OCI-LY7 (cell line): ENCODE measurements at regions not wholly inside any gene's neighbourhood (a gene's known extent, or its start where the extent isn't known, plus 50 kb on each side); places are given as distances from the start of the nearest gene placed in this dataset.
A peak's percentile ranks its signal among the peaks of the same experiment; 100 is the strongest.
"Not testable (repeated sequence)": the region's sequence is repeated elsewhere in the genome, so short reads cannot be mapped to it uniquely, and the experiment has no call there.

Experiments
- BruUV-seq: library from RNA; stranded (reverse); fragments of 400-500 nt; replicated peaks from 2 replicates; lab custom pipeline; 2021; lab: Mats Ljungman, UMichigan
- CTCF ChIA-PET: fragments of 300-600 bp; sonication (Branson Sonifier 250); formaldehyde crosslinking; loops from one replicate; lab custom pipeline; 2022; ENCODE audit warnings: antibody characterized with exemption; ENCODE audit not compliant: unreplicated experiment; lab: Charles Lee
- POLR2A ChIA-PET: fragments of 300-600 bp; sonication (Branson Sonifier 250); formaldehyde crosslinking; loops from one replicate; lab custom pipeline; 2022; ENCODE audit warnings: antibody characterized with exemption; lab: Charles Lee
- DNase-seq: peaks from one replicate; pipeline ENCODE4 v3.0.0-alpha.2; 2015; ENCODE audit warnings: low spot score
- H2AFZ ChIP-seq: fragments of 200-600 bp; sonication (generic), shearing (Covaris generic); 2 replicates; pipeline ENCODE4 v1.6.1; 2014; ENCODE audit warnings: mild to moderate bottlenecking, antibody characterized with exemption, low read length, moderate library complexity
- H3K27ac ChIP-seq: fragments of 200-600 bp; sonication (generic); 2 replicates; pipeline ENCODE4 v1.5.1; 2014; ENCODE audit warnings: mixed run types, low read depth, mild to moderate bottlenecking, moderate library complexity, low read length, inconsistent platforms; ENCODE audit not compliant: poor library complexity, severe bottlenecking
- H3K36me3 ChIP-seq: fragments of 200-600 bp; sonication (generic); 2 replicates; pipeline ENCODE4 v1.6.1; 2014; ENCODE audit warnings: mild to moderate bottlenecking, antibody characterized with exemption, low read length, moderate library complexity, mixed read lengths; ENCODE audit not compliant: insufficient read depth
- H3K4me1 ChIP-seq: fragments of 200-600 bp; sonication (generic); 2 replicates; pipeline ENCODE4 v1.5.1; 2014; ENCODE audit warnings: mild to moderate bottlenecking, low read length; ENCODE audit not compliant: insufficient read depth, poor library complexity, severe bottlenecking
- H3K4me2 ChIP-seq: fragments of 200-600 bp; sonication (generic); 2 replicates; pipeline ENCODE4 v1.6.1; 2014; ENCODE audit warnings: mild to moderate bottlenecking, low read length
- H3K4me3 ChIP-seq: fragments of 200-600 bp; sonication (generic); 2 replicates; pipeline ENCODE4 v1.5.1; 2014; ENCODE audit warnings: mild to moderate bottlenecking, low read depth, low read length; ENCODE audit not compliant: poor library complexity, severe bottlenecking
- H3K79me2 ChIP-seq: fragments of 200-600 bp; sonication (generic); 2 replicates; pipeline ENCODE4 v1.6.1; 2016; ENCODE audit warnings: low read depth, mild to moderate bottlenecking, low read length, moderate library complexity, mixed read lengths; ENCODE audit not compliant: insufficient read depth
- H3K9me2 ChIP-seq: fragments of 200-600 bp; sonication (generic); 2 replicates; pipeline ENCODE4 v1.6.1; 2016; ENCODE audit warnings: mild to moderate bottlenecking, low read length, mixed read lengths; ENCODE audit not compliant: insufficient read depth
- H3K9me3 ChIP-seq: fragments of 200-600 bp; sonication (generic); 2 replicates; pipeline ENCODE4 v1.6.1; 2014; ENCODE audit warnings: mild to moderate bottlenecking, mixed run types, low read length, mixed read lengths
- H4K20me1 ChIP-seq: fragments of 200-600 bp; sonication (generic); 2 replicates; pipeline ENCODE4 v1.6.1; 2014; ENCODE audit warnings: mild to moderate bottlenecking, antibody characterized with exemption, low read length, moderate library complexity, mixed read lengths; ENCODE audit not compliant: insufficient read depth
- EZH2phosphoT487 ChIP-seq: fragments of 200-600 bp; sonication (generic); IDR thresholded peaks from 2 replicates; pipeline ENCODE4 v1.6.1; 2018; ENCODE audit warnings: low read depth, borderline replicate concordance, mild to moderate bottlenecking, mixed run types, antibody characterized with exemption, low read length, moderate library complexity, mixed read lengths
- intact Hi-C: fragments of 100-400 bp; cut with micrococcal nuclease; formaldehyde crosslinking; loops from one replicate; pipeline ENCODE4 v1.10.0; 2022; ENCODE audit not compliant: unreplicated experiment
- TF ChIP-seq, protein P1 (sequence below): fragments of 200-600 bp; sonication (generic); conservative IDR thresholded peaks from 2 replicates; pipeline ENCODE4 v1.5.1; 2014; ENCODE audit warnings: mild to moderate bottlenecking, antibody characterized with exemption, low read length, moderate library complexity, mixed read lengths

DNA sequence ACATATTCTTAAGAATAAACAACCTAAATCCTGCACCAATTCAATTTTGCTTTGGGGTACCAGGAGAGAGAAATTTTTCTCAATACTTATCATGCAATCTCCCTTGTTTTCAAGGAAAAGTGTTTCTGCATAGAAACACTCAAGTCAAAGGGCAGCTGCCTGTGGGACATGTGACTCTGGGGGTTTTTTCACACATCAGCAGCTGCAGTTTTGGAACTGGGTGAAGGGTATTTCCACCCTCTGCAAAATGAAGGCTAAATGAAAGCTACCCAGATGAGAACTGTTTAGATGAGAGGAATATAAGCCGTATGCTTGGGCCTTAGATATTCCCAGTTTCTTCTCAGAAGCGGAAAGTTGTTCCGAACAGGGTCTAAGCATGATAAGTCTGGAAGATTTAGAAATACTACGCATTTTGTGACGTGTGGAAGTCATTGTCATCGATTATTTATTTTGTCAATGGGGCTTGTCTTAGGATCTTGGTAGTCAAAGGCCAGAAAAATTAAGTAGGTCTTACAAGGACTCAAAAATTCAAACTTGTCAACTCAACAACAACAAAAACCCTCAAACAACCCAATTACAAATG, 64.3 kb upstream of the BOD1 start:
- intact Hi-C loops = no loop called here
- Histone ChIP-seq H2AFZ (peak overlapping the region; percentile 47; the same call in 1 of the 2 replicates), H3K36me3 (peaks cover 2% of the 10 kb centered on the region; the same call in 1 of the 2 replicates), H3K4me1 (peaks cover 21% of the 10 kb centered on the region), H4K20me1 (no peaks in the 10 kb centered on the region), H3K4me3 (no peak overlapping the region), H3K27ac (peak overlapping the region; percentile 41), H3K4me2 (peak overlapping the region; percentile 40), H3K79me2 (no peaks in the 10 kb centered on the region), H3K9me3 (peaks cover 24% of the 10 kb centered on the region; the same call in 1 of the 2 replicates), H3K9me2 (no peaks in the 10 kb centered on the region)
- TF ChIP-seq EZH2phosphoT487 = no peak
- CTCF ChIA-PET = interaction anchor here (0.6 kb wide), 1 partner anchor 17 kb away, joined by 3 read pairs; no protein-coding TSS in a partner anchor
- no TSS peak for BruUV-seq
- DNase-seq = peak; percentile 66
- POLR2A ChIA-PET = interaction anchor here (2.9 kb wide), 1 partner anchor 8 kb away, joined by 12 read pairs; no protein-coding TSS in a partner anchor

DNA sequence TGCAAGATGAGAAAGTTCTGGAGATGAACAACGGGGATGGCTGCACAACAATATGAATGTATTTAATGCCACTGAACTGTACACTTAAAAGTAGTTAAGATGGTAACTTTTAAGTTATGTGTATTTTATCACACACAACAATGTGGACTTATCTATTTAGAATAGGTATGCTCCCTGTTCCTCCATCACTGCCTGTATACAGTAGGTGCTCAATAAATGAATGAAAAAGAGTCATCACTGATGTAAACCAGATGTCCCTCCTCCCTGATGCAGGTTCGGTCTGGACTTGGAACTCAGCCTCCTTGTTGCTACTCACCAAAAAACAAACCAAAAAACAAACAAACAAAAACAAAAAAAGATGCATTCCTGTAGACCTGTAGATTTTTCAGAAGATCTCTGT, 65.9 kb upstream of the BOD1 start:
- BruUV-seq = no TSS peak
- no peaks in the 10 kb centered on the region for H3K9me2 ChIP-seq
- no peaks in the 10 kb centered on the region for H3K79me2 ChIP-seq
- TF ChIP-seq, protein P1, sequence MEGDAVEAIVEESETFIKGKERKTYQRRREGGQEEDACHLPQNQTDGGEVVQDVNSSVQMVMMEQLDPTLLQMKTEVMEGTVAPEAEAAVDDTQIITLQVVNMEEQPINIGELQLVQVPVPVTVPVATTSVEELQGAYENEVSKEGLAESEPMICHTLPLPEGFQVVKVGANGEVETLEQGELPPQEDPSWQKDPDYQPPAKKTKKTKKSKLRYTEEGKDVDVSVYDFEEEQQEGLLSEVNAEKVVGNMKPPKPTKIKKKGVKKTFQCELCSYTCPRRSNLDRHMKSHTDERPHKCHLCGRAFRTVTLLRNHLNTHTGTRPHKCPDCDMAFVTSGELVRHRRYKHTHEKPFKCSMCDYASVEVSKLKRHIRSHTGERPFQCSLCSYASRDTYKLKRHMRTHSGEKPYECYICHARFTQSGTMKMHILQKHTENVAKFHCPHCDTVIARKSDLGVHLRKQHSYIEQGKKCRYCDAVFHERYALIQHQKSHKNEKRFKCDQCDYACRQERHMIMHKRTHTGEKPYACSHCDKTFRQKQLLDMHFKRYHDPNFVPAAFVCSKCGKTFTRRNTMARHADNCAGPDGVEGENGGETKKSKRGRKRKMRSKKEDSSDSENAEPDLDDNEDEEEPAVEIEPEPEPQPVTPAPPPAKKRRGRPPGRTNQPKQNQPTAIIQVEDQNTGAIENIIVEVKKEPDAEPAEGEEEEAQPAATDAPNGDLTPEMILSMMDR = no peak
- TF ChIP-seq EZH2phosphoT487 = no peak
- intact Hi-C loops = no loop called here
- H3K27ac ChIP-seq = no peak overlapping the region
- no peak overlapping the region for H3K4me3 ChIP-seq
- DNase-seq = no peak
- no peaks in the 10 kb centered on the region for H4K20me1 ChIP-seq
- H2AFZ ChIP-seq = no peak overlapping the region; the same call in 1 of the 2 replicates
- CTCF ChIA-PET = no interaction called here
- POLR2A ChIA-PET = no interaction called here
- no peaks in the 10 kb centered on the region; the same call in 1 of the 2 replicates for H3K36me3 ChIP-seq
- peaks cover 20% of the 10 kb centered on the region; the same call in 1 of the 2 replicates for H3K9me3 ChIP-seq
- peaks cover 34% of the 10 kb centered on the region for H3K4me1 ChIP-seq
- no peak overlapping the region for H3K4me2 ChIP-seq

DNA sequence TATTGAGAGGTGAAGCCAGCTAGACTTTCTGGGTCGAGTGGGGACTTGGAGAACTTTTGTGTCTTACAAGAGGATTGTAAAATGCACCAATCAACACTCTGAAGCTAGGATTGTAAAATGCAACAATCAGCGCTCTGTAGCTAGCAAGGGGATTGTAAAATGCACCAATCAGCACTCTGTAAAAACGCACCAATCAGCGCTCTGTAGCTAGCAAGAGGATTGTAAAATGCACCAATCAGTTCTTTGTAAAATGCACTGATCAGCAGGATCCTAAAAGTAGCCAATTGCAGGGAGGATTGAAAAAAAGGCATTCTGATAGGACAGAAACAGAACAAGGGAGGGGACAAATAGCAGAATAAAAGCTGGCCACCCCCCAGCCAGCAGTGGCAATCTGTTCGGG, 68.1 kb upstream of the BOD1 start:
- H4K20me1 ChIP-seq, intact Hi-C loops, BruUV-seq, H2AFZ ChIP-seq, H3K4me3 ChIP-seq, H3K36me3 ChIP-seq, H3K9me2 ChIP-seq, DNase-seq, CTCF ChIA-PET, H3K79me2 ChIP-seq, H3K4me2 ChIP-seq, H3K27ac ChIP-seq: not testable (repeated sequence)
- Histone ChIP-seq H3K9me3 (peaks cover 16% of the 10 kb centered on the region; the same call in 1 of the 2 replicates), H3K4me1 (peaks cover 52% of the 10 kb centered on the region)
- POLR2A ChIA-PET = interaction anchor here (0.9 to 1.0 kb wide), 2 partner anchors 9 to 15 kb away, joined by 3 read pairs; no protein-coding TSS in a partner anchor
